ENCODE measurements at regions not wholly inside any gene's neighbourhood (a gene's known extent, or its start where the extent isn't known, plus 50 kb on each side); places are given as distances from the start of the nearest gene placed in this dataset.

DNA sequence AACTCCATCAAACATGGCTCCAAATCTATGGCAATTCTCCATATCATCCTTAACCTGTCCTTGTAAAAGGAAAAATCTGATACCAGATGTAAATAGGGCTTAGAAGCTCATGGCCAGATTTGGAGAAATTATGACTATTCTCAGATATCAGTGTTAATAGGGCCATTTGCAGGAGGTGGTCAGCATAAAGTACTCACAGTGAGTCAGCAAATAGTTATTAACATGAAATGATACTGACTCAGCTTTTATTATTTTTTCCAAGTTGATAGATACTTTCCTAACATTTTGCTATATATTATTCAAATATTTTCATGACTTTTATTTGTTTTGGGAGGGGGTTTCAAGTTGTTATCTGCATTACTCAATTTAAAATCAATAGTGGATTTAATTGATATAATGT is 255.8 kb downstream of the MFSD1 start:
- Histone ChIP-seq H3K4me3 (ENCODE audit: low read length) (no peak overlapping the region), H3K36me3 (ENCODE audit: control insufficient read depth in 2 of 3, insufficient read depth in 3 of 3, low read length in 3 of 3) (no peaks in the 10 kb centered on the region), H3K27me3 (ENCODE audit: control insufficient read depth in 2 of 2, insufficient read depth in 2 of 2, low read length in 2 of 2) (no peaks in the 10 kb centered on the region), H3K9me3 (ENCODE audit: control insufficient read depth in 2 of 3, low read length in 3 of 3) (no peaks in the 10 kb centered on the region), H3K4me1 (ENCODE audit: control insufficient read depth in 2 of 2, insufficient read depth in 2 of 2, low read length in 2 of 2) (no peaks in the 10 kb centered on the region), H3K27ac (ENCODE audit: low read depth, low read length) (no peak overlapping the region)
- POLR2A ChIA-PET, result no interaction called here
- CTCF ChIA-PET, result no interaction called here
- H3K4me1 Mint-ChIP-seq, result no peaks in the 10 kb centered on the region
- H3K27me3 Mint-ChIP-seq, result no peaks in the 10 kb centered on the region
- no peak overlapping the region for H3K27ac Mint-ChIP-seq
- no peak for DNase-seq
- H3K36me3 Mint-ChIP-seq, result no peaks in the 10 kb centered on the region
- H3K9me3 Mint-ChIP-seq, result peaks cover 0 to 22% (median 4%) of the 10 kb centered on the region in 11 donors
- intact Hi-C loops (cut with micrococcal nuclease), result no loop called here
- ATAC-seq, result no peak
- no peak overlapping the region for H3K4me3 Mint-ChIP-seq

DNA sequence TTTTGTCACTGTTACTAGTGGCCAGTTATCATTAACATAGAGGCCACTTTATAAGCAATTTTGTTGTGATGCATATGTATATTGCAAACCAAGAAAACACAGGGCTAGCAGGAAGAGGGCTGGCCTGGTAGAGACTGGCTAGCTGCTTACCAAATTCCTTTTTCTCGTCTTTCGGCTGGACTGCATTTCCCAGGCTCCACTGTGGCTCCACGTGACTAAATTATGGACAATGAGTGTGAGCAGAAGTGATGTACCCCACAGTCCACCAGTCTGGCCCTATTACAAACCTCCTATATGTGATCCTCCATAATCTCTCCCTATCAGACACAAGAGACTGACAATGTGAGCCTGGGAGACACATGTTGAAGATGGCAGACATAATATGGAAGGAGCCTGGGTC is 257.0 kb downstream of the MFSD1 start:
- Histone ChIP-seq H3K9me3 (ENCODE audit: control insufficient read depth in 2 of 3, low read length in 3 of 3) (no peaks in the 10 kb centered on the region), H3K4me1 (ENCODE audit: control insufficient read depth in 2 of 2, insufficient read depth in 2 of 2, low read length in 2 of 2) (no peaks in the 10 kb centered on the region), H3K27ac (ENCODE audit: low read depth, low read length) (no peak overlapping the region), H3K27me3 (ENCODE audit: control insufficient read depth in 2 of 2, insufficient read depth in 2 of 2, low read length in 2 of 2) (no peaks in the 10 kb centered on the region), H3K4me3 (ENCODE audit: low read length) (no peak overlapping the region), H3K36me3 (ENCODE audit: control insufficient read depth in 2 of 3, insufficient read depth in 3 of 3, low read length in 3 of 3) (no peaks in the 10 kb centered on the region)
- Mint-ChIP-seq H3K4me3 (no peak overlapping the region), H3K27ac (no peak overlapping the region), H3K4me1 (no peaks in the 10 kb centered on the region), H3K36me3 (no peaks in the 10 kb centered on the region), H3K27me3 (no peaks in the 10 kb centered on the region), H3K9me3 (peaks cover 0 to 22% (median 4%) of the 10 kb centered on the region in 11 donors)
- intact Hi-C loops (cut with micrococcal nuclease), result no loop called here
- DNase-seq, result no peak
- ATAC-seq, result no peak
- ChIA-PET CTCF (no interaction called here), POLR2A (no interaction called here)

DNA sequence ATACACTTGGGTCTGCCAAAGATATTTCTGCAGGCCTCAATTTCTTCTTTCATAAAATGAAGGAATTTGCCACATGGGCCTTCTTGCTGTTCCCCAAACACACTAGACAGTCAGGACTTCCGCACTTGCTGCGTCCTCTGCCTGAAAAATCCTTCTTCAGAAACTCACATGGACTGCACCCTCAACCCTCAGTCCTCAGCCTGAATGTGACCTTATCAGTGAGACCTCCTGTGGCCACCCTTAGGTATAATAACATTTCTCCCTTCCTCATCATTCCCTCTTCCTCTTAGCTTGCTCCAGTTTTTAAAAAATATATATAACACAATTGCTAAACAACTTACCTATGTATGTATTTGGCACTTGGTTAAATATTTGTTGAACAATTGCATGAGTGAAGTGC is 257.5 kb downstream of the MFSD1 start:
- Mint-ChIP-seq H3K4me1 (no peaks in the 10 kb centered on the region), H3K9me3 (peaks cover 0 to 22% (median 4%) of the 10 kb centered on the region in 11 donors), H3K36me3 (no peaks in the 10 kb centered on the region), H3K27ac (no peak overlapping the region), H3K4me3 (no peak overlapping the region), H3K27me3 (no peaks in the 10 kb centered on the region)
- no peak for DNase-seq
- Histone ChIP-seq H3K36me3 (ENCODE audit: control insufficient read depth in 2 of 3, insufficient read depth in 3 of 3, low read length in 3 of 3) (no peaks in the 10 kb centered on the region), H3K9me3 (ENCODE audit: control insufficient read depth in 2 of 3, low read length in 3 of 3) (no peaks in the 10 kb centered on the region), H3K4me3 (ENCODE audit: low read length) (no peak overlapping the region), H3K27ac (ENCODE audit: low read depth, low read length) (no peak overlapping the region), H3K27me3 (ENCODE audit: control insufficient read depth in 2 of 2, insufficient read depth in 2 of 2, low read length in 2 of 2) (no peaks in the 10 kb centered on the region), H3K4me1 (ENCODE audit: control insufficient read depth in 2 of 2, insufficient read depth in 2 of 2, low read length in 2 of 2) (no peaks in the 10 kb centered on the region)
- intact Hi-C loops (cut with micrococcal nuclease), result no loop called here
- CTCF ChIA-PET, result no interaction called here
- ATAC-seq, result no peak
- POLR2A ChIA-PET, result no interaction called here

DNA sequence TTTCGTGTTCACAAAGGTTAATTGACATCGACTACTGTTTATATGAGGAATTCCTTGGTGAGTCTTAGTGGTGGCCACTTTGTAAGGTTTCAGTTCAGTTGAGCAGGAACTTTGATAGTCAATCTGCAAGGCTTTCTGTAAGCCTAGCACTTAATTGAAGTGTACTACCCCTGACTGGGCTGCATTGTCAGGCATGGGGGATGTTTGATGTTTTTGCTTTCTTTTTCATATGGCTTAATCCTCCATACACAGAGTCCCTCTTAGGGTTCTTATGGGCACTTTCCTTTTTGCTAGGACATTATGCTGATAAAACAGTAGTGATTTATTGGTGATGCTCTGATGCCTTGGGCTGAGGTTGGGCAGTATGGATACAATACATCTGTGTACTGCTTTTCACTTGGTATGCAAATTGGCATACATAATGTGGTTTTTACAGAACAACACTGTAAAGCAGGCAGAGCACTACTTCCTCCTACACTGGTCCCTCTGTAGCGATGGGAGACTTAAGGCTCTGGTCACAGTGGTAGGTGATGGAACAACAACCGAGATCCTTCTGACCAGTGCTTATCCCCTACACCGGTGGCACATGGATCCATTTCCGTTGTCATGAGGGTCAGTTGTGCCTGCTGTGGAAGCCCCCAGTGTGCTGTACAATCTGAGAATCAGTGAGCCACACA is 261.0 kb downstream of the MFSD1 start:
- ChIA-PET POLR2A (no interaction called here), CTCF (no interaction called here)
- intact Hi-C loops (cut with micrococcal nuclease), result no loop called here
- Mint-ChIP-seq H3K9me3 (peaks cover 0 to 17% (median 3%) of the 10 kb centered on the region in 11 donors), H3K36me3 (no peaks in the 10 kb centered on the region), H3K27ac (no peak overlapping the region), H3K27me3 (no peaks in the 10 kb centered on the region), H3K4me1 (no peaks in the 10 kb centered on the region), H3K4me3 (no peak overlapping the region)
- H3K27ac ChIP-seq (ENCODE audit: low read depth, low read length), result no peak overlapping the region
- H3K36me3 ChIP-seq (ENCODE audit: control insufficient read depth in 2 of 3, insufficient read depth in 3 of 3, low read length in 3 of 3), result no peaks in the 10 kb centered on the region
- H3K9me3 ChIP-seq (ENCODE audit: control insufficient read depth in 2 of 3, low read length in 3 of 3), result no peaks in the 10 kb centered on the region
- H3K4me3 ChIP-seq (ENCODE audit: low read length), result no peak overlapping the region
- ATAC-seq (no peak), DNase-seq (no peak)
- no peaks in the 10 kb centered on the region for H3K27me3 ChIP-seq (ENCODE audit: control insufficient read depth in 2 of 2, insufficient read depth in 2 of 2, low read length in 2 of 2)
- H3K4me1 ChIP-seq (ENCODE audit: control insufficient read depth in 2 of 2, insufficient read depth in 2 of 2, low read length in 2 of 2), result no peaks in the 10 kb centered on the region

DNA sequence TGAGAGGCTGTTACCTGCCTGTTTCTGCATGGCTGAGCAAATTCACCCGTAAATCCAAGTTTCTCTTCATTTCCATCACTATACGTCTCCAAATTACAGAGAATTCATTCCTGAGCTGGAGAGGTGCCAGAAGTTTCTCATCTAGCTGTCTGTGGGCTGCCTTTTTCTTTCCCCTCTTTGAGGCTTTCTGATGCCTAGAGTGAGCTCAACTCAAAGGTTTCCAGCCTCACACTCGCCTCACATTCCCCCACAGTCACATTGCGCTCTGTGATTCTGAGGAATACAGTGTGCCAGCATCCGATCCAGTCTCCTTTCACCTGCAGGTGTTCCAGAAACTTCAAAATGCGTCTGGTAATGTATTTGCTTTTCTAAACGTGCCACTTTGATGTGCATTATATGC is 267.2 kb downstream of the MFSD1 start, which contains the start of gene IQCJ:
Gene IQCJ (plus strand): TSS at position 229 of the 400 bp plus-strand sequence.
- Mint-ChIP-seq H3K27me3 (peaks cover 0 to 11% (median 9%) of the 10 kb centered on the region in 5 donors), H3K9me3 (peaks cover 0 to 5% (median 2%) of the 10 kb centered on the region in 11 donors), H3K4me3 (no peak within 1 kb of the TSS), H3K36me3 (no peaks in the 10 kb centered on the region), H3K27ac (no peak within 1 kb of the TSS), H3K4me1 (no peaks in the 10 kb centered on the region)
- ATAC-seq (no peak), DNase-seq (no peak)
- Histone ChIP-seq H3K4me1 (ENCODE audit: control insufficient read depth in 2 of 2, insufficient read depth in 2 of 2, low read length in 2 of 2) (no peaks in the 10 kb centered on the region), H3K4me3 (ENCODE audit: low read length) (no peak within 1 kb of the TSS), H3K27ac (ENCODE audit: low read depth, low read length) (no peak within 1 kb of the TSS), H3K36me3 (ENCODE audit: control insufficient read depth in 2 of 3, insufficient read depth in 3 of 3, low read length in 3 of 3) (no peaks in the 10 kb centered on the region), H3K9me3 (ENCODE audit: control insufficient read depth in 2 of 3, low read length in 3 of 3) (no peaks in the 10 kb centered on the region), H3K27me3 (ENCODE audit: control insufficient read depth in 2 of 2, insufficient read depth in 2 of 2, low read length in 2 of 2) (no peaks in the 10 kb centered on the region)
- CTCF ChIA-PET, result no interaction called here
- POLR2A ChIA-PET, result no interaction called here
- intact Hi-C loops (cut with micrococcal nuclease), result no loop called here

DNA sequence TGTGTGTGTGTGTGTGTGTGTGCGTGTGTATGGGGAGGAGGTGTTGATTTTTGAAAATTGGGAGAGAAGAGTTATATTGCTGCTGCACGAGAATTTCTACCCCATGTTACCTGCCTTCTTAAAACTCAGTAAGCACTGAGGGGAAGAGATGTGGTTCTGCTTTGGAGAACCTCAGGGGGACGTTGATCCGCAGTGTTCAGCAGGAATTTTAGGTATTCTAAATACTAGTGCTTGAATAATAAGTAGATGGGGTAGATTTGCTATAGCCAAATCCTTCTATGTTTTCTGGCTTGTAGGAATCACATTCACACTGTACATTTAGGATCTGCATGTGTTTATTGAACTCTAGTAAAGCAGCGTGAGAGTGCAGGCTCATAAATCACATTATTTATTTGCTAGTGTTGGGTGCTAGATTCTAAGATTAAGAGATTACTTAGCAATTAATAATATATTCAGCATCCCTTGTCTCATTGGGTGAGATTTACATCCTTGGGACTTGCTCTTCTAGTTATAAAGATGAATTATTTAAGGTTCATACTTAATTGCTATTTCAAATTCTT is 268.1 kb downstream of the MFSD1 start:
- no peak overlapping the region for H3K4me3 Mint-ChIP-seq
- CTCF ChIA-PET, result no interaction called here
- no peak overlapping the region for H3K27ac Mint-ChIP-seq
- Histone ChIP-seq H3K9me3 (ENCODE audit: control insufficient read depth in 2 of 3, low read length in 3 of 3) (no peaks in the 10 kb centered on the region), H3K4me3 (ENCODE audit: low read length) (no peak overlapping the region), H3K36me3 (ENCODE audit: control insufficient read depth in 2 of 3, insufficient read depth in 3 of 3, low read length in 3 of 3) (no peaks in the 10 kb centered on the region), H3K4me1 (ENCODE audit: control insufficient read depth in 2 of 2, insufficient read depth in 2 of 2, low read length in 2 of 2) (no peaks in the 10 kb centered on the region), H3K27ac (ENCODE audit: low read depth, low read length) (no peak overlapping the region), H3K27me3 (ENCODE audit: control insufficient read depth in 2 of 2, insufficient read depth in 2 of 2, low read length in 2 of 2) (no peaks in the 10 kb centered on the region)
- H3K9me3 Mint-ChIP-seq, result peaks cover 0 to 5% (median 1%) of the 10 kb centered on the region in 11 donors
- ATAC-seq, result no peak
- H3K27me3 Mint-ChIP-seq, result peaks cover 0 to 13% (median 10%) of the 10 kb centered on the region in 5 donors
- POLR2A ChIA-PET, result no interaction called here
- H3K36me3 Mint-ChIP-seq, result no peaks in the 10 kb centered on the region
- no peak for DNase-seq
- no peaks in the 10 kb centered on the region for H3K4me1 Mint-ChIP-seq
- intact Hi-C loops (cut with micrococcal nuclease), result no loop called here
